OCI-LY3 (cell line): ENCODE measurements at regions not wholly inside any gene's neighbourhood (a gene's known extent, or its start where the extent isn't known, plus 50 kb on each side); places are given as distances from the start of the nearest gene placed in this dataset.

ENCODE experiments used
- H2AFZ ChIP-seq: fragments of 200-600, 300-600 bp; shearing (Covaris generic); 2 replicates; pipeline ENCODE4 v1.6.0; 2014; ENCODE audit warnings: antibody characterized with exemption, low read depth, low read length
- H3K27ac ChIP-seq: fragments of 200-600, 300-600 bp; sonication (generic); 2 replicates; pipeline ENCODE4 v1.5.1; 2014; ENCODE audit warnings: mild to moderate bottlenecking, low read length, moderate library complexity, mixed read lengths
- H3K27me3 ChIP-seq: fragments of 200-600, 300-600 bp; sonication (generic); 2 replicates; pipeline ENCODE4 v1.6.1; 2014; ENCODE audit warnings: low read depth, low read length, mixed read lengths
- H3K36me3 ChIP-seq: fragments of 200-600, 300-600 bp; sonication (generic); replicated peaks from 2 replicates; pipeline ENCODE3; 2014; ENCODE audit warnings: low read depth, low read length, mixed read lengths
- H3K4me1 ChIP-seq: fragments of 300-600, 200-600 bp; sonication (generic); 2 replicates; pipeline ENCODE4 v1.6.1; 2014; ENCODE audit warnings: low read length, mixed read lengths
- H3K4me2 ChIP-seq: fragments of 200-600, 300-600 bp; sonication (generic); 2 replicates; pipeline ENCODE4 v1.6.1; 2014; ENCODE audit warnings: low read length, mixed read lengths
- H3K4me3 ChIP-seq: fragments of 300-600, 200-600 bp; sonication (generic); 2 replicates; pipeline ENCODE4 v1.5.1; 2014; ENCODE audit warnings: antibody characterized with exemption, mild to moderate bottlenecking, low read length, moderate library complexity
- H3K79me2 ChIP-seq: fragments of 300-600, 200-600 bp; shearing (Covaris generic); 2 replicates; pipeline ENCODE4 v1.6.1; 2014; ENCODE audit warnings: mild to moderate bottlenecking, low read length, mixed read lengths
- H3K9ac ChIP-seq: fragments of 300-600, 200-600 bp; shearing (Covaris generic); 2 replicates; pipeline ENCODE4 v1.6.0; 2014; ENCODE audit warnings: mild to moderate bottlenecking, low read length, moderate library complexity
- H3K9me3 ChIP-seq: fragments of 200-600, 300-600 bp; shearing (Covaris generic); 2 replicates; pipeline ENCODE4 v1.6.1; 2014; ENCODE audit warnings: low read length, mixed read lengths; ENCODE audit not compliant: insufficient read depth
- H4K20me1 ChIP-seq: fragments of 200-600, 300-600 bp; sonication (generic); 2 replicates; pipeline ENCODE4 v1.6.1; 2016; ENCODE audit warnings: low read length, mixed read lengths; ENCODE audit not compliant: insufficient read depth
- CTCF ChIP-seq: fragments of 200-600, 300-600 bp; sonication (generic); IDR thresholded peaks from 2 replicates; pipeline ENCODE4 v1.5.1; 2014; ENCODE audit warnings: antibody characterized with exemption, low read length, low read depth
- EZH2phosphoT487 ChIP-seq: fragments of 200-600 bp; shearing (Covaris generic); IDR thresholded peaks from 2 replicates; pipeline ENCODE4 v1.6.1; 2018; ENCODE audit warnings: antibody characterized with exemption, mixed run types, low read depth

- no peak overlapping the region for H3K27ac ChIP-seq
- no peaks in the 10 kb centered on the region for H3K9me3 ChIP-seq
- H3K9ac ChIP-seq = no peak overlapping the region
- no peaks in the 10 kb centered on the region for H3K4me1 ChIP-seq
- H4K20me1 ChIP-seq = no peaks in the 10 kb centered on the region
- TF ChIP-seq EZH2phosphoT487 = no peak
- TF ChIP-seq CTCF = no peak
- H3K4me3 ChIP-seq = no peak overlapping the region
- H2AFZ ChIP-seq = no peak overlapping the region
- no peaks in the 10 kb centered on the region for H3K36me3 ChIP-seq
- no peak overlapping the region for H3K4me2 ChIP-seq
- peaks cover 14% of the 10 kb centered on the region; the same call in 1 of the 2 replicates for H3K27me3 ChIP-seq
- no peaks in the 10 kb centered on the region for H3K79me2 ChIP-seq
Measured at GRCh38 chr17:34727601-34728000, 148.2 kb downstream of the TMEM132E start.

DNA sequence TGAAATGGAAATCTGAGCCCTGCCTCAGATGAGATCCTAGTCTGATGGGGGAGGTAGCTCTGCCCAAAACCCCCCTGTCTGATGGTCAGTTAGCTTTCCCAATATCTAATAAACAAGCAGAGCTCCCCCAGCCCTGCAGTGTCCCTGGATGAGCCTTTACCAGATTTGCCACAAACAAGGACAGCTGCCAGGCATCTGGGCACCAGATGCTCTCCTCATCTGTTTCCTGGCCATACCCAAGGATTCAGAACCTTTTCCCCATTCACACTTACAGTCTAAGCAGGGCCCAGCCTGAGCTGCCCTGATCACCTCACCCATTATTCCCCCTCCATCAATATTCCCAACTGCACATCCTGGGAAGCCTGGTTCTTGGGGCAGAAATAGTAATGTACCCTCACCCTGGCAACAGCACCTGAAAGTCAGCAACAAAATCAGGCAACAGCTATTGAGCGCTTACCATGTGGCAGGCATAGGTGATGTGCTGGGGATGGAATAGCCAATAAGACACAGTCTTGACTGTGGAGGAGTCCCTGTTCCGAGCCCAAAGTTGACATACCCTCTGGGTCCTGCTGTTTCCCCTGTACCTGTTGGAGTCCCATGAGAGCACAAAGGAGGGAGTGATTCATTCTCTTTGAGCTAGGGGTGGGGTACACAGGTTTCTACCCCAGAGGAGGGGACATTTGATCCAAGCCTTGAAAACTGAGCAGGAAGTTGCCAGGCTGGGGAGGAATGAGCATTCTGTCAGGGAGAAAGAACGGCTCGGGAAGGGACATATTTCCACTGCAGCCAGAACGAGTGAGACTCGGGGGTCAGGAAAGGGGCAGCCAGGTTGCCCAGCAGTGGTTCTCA, 147.4 kb downstream of the TMEM132E start:
- Histone ChIP-seq H4K20me1 (no peaks in the 10 kb centered on the region), H3K27me3 (peaks cover 19% of the 10 kb centered on the region; the same call in 1 of the 2 replicates), H2AFZ (no peak overlapping the region), H3K4me3 (no peak overlapping the region), H3K36me3 (no peaks in the 10 kb centered on the region), H3K27ac (no peak overlapping the region), H3K9me3 (no peaks in the 10 kb centered on the region), H3K9ac (no peak overlapping the region), H3K79me2 (no peaks in the 10 kb centered on the region), H3K4me2 (no peak overlapping the region), H3K4me1 (no peaks in the 10 kb centered on the region)
- no peak for TF ChIP-seq CTCF
- no peak for TF ChIP-seq EZH2phosphoT487

DNA sequence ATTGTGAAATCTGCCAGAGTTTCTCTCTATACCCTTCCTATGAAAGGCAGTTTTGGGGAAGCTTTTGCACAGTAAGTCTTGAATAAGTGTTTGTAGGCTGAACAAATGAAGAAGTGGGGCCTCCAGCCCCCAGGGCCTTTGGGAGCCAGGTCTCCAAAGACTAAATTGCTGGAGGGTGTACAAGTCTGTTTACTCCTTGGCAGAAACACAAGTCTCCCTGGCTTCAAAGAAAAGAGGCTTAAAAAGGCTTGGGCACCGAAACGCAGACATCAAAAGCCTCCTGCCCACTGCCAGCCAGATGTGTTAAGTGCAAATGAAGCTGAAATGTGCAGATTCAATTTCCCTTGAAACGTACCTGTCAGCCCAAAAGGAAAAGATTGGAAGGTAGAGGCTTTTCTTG, 146.3 kb downstream of the TMEM132E start:
- Histone ChIP-seq H3K4me3 (no peak overlapping the region), H3K4me2 (no peak overlapping the region), H3K9me3 (no peaks in the 10 kb centered on the region), H3K9ac (no peak overlapping the region), H3K27ac (no peak overlapping the region), H3K4me1 (no peaks in the 10 kb centered on the region), H4K20me1 (no peaks in the 10 kb centered on the region), H3K79me2 (no peaks in the 10 kb centered on the region), H3K27me3 (peaks cover 20% of the 10 kb centered on the region), H2AFZ (no peak overlapping the region), H3K36me3 (no peaks in the 10 kb centered on the region)
- TF ChIP-seq EZH2phosphoT487 (no peak), CTCF (no peak)

DNA sequence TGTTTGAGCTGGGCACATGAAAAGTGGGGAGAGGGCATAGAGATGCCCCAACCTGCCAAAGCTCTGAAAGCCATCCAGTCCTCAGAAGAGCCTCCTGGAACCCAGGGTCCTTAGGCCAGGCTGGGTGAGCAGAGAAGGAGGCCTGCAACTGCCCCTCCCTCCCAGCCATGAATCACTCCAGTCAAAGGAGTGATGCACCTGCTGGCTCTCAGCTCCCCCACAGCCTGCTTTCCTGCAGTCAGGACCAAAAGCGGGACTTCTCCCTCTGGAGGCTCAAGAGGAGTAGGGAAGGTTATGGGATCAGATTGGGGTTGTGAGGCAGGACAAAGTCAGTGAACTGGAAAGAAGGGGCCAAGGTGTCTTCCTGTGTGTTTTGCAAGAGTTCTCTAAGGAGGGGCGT, 145.6 kb downstream of the TMEM132E start:
- no peaks in the 10 kb centered on the region for H4K20me1 ChIP-seq
- H3K4me3 ChIP-seq = no peak overlapping the region
- no peaks in the 10 kb centered on the region for H3K4me1 ChIP-seq
- H3K9ac ChIP-seq = no peak overlapping the region
- peaks cover 24% of the 10 kb centered on the region for H3K27me3 ChIP-seq
- H3K4me2 ChIP-seq = no peak overlapping the region
- no peaks in the 10 kb centered on the region for H3K9me3 ChIP-seq
- H3K79me2 ChIP-seq = no peaks in the 10 kb centered on the region
- H2AFZ ChIP-seq = no peak overlapping the region
- H3K36me3 ChIP-seq = no peaks in the 10 kb centered on the region
- TF ChIP-seq CTCF = no peak
- no peak for TF ChIP-seq EZH2phosphoT487
- no peak overlapping the region for H3K27ac ChIP-seq
